ENCODE measurements at regions not wholly inside any gene's neighbourhood (a gene's known extent, or its start where the extent isn't known, plus 50 kb on each side); places are given as distances from the start of the nearest gene placed in this dataset.

DNA sequence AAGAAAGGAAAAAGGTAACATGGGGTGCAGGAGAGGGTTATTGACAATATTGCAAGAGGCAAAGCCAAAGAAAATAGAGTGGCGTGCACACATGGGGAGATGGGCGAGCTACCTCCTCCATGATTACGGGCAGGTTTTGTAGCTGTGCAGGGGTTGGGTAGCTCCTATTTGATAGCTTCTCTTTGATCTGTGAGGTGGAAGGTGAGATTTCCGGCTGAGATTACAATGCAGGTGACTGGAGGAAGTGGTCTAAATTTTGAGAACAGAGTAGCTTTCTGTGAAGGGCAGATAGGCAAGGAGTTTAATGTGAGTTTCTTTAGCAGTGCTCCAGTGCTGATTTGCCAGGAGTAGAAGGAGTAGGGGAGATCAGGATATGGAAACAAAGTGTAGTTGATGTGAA, 263.4 kb downstream of the PLA2G4A start:
- FAIRE-seq: no peak

DNA sequence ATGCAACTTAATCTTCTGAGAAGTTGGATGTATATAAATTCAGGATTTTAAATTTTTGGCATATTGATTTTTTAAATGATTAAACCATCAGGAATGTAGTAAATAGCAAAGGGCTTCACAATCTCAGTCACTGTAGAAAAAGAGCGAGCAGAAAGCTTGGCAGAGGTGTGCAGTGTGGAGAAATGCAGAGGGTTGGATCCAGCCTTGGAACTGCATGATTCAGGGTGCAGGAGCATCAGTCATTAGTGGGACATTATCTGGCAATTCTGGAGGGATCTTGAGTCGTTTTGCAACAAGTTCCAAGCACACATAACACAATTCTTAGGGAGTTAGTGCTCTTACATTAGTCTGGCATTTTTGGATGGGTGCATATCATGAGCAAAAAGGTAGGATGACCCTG, 267.9 kb downstream of the PLA2G4A start:
- no peak for FAIRE-seq

- FAIRE-seq: no peak
These were observed 281.6 kb downstream of the PLA2G4A start for GRCh38 chr1:187110351-187110750.

DNA sequence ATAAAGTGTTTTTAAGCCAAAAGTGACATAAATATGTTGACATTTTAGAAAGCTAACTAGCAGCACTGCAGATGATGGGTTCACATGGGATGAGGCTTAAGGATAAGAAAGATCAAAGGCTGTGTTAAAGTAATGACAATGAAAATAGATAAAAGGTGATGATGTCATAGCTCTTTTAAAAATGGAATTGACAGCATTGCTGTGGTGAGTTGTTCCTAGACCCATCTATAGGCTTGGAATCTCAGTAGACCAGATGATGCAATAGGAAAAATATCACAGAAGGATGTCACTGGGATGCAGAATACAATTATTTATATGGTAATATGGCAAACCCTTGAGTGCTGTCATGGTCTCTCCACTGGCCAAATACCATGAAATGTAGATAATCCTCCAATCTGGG, 286.0 kb downstream of the PLA2G4A start:
- FAIRE-seq: no peak

DNA sequence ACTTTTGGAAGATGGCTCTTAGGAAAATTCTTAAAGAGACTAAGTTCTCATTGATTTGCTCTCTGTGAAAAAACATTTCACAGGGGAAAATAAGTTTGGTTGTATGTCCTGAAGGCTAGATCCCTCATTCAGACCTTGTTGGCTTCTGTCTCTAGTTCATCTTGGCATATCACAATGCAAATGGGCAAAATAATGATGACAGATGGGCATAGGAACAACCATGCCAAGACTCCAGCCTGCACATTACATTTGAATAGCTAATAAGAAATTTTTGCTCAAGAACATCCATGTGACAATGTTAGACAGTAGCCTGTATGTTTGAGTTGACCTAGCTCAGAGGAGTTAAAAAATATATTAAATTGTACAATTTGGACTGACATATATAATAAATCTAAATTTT, 292.9 kb downstream of the PLA2G4A start:
- FAIRE-seq: no peak

DNA sequence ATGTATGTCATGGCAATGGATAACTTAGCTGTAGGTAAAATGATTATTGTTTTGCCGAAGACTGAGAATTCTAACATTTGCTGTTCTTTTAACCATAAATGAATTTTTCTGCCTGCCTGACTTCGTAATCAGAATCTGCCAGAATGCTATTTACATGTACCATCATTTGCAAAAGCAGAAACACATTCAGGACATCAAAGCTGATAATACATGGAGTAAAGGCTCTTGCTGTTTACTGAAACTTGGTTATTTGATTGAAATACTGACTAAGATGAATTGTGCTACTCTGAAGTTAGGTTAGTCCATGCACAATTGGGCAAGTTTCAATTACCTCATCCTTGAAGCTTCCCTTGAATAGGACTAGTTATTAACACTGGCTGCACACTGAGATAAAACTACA, 293.8 kb downstream of the PLA2G4A start:
- FAIRE-seq: no peak

DNA sequence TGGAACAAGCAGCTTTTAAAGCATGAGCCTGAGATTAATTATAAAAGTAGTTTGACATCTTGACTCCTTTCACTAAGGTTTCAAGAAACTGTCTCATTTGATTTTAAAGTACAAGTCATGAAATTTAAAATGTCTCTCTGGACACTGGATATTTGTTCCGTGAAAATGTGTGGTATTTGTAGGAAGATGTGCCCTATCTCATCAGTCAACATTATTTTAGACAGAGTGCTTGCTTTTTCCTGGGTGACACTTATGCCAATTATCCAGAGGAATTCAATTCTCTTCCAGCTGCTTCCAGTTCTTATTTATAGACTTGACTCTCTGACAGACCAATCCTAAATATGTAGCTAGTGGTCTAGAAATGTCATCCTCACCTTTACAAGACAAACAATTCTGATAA, 300.4 kb downstream of the PLA2G4A start:
- FAIRE-seq: no peak

DNA sequence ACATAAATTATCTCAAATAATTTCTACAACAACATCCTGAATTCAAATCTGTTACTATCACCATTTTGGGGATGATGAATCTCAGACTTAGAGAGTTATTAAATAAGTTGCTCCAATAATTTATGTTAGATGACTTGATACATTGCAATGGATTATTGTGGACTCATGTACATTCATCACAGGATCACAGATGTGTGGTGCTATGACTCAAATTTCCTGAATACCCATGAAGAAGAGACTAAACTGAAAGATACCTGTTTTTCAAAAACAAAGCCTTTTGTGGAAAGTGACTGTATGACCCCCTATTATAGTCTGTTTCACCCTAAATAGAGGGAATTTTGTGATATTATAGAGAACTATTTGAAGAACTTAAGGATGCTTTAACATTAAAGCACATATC, 315.0 kb downstream of the PLA2G4A start:
- FAIRE-seq: no peak

DNA sequence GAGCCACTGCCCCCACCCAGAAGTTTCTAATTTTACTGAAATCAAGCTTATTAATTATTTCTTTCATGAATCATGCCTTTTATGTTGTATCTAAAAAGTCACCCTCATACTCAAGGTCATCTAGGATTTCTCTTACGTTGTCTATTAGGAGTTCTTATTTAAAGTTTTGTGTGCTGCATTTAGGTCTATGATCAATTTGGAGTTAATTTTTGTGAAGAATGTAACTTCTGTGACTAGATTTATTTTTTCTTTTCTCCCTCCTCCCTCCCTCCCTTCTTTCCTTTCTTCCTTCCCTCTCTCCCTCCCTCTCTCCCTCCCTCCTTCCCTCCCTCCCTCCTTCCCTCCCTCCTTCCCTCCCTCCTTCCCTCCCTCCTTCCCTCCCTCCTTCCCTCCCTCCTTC, 317.6 kb downstream of the PLA2G4A start:
- no peak for FAIRE-seq

GRCh38 chr1:187151555-187151954, 322.8 kb downstream of the PLA2G4A start:
- FAIRE-seq: no peak

DNA sequence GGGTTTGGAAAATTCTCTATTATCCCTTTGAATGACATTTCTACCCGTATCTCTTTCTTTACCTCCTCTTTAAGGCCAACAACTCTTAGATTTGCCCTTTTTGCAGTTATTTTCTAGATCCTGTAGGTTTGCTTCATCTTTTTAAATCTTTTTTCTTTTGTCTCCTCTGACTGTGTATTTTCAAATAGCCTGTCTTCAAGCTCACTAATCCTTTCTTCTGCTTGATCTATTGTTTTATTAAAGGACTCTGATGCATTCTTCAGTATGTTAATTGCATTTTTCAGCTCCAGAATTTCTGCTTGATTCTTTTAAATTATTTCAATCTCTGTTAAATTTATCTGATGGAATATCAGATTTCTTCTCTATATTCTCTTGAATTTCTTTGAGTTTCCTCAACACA, 324.3 kb downstream of the PLA2G4A start:
- no peak for FAIRE-seq

DNA sequence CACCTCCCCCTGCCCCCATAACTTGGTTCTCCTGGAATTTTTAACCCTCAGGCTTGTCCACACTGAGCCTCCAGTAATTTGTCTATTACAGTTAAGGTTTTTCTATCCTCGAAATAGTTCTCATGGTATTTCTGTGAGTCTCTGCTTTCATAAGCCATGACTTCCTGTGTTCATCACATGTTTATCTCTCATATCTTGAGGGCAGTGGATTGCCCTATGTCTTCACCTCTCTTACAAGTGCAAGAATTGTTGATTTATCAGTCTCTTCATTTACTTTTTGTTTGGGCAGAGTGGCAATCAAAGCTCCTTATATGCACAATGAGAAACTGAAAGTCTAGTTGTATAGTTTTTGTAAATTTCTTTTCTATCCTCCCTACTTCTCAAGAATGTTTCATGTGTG, 328.4 kb downstream of the PLA2G4A start:
- FAIRE-seq: no peak

DNA sequence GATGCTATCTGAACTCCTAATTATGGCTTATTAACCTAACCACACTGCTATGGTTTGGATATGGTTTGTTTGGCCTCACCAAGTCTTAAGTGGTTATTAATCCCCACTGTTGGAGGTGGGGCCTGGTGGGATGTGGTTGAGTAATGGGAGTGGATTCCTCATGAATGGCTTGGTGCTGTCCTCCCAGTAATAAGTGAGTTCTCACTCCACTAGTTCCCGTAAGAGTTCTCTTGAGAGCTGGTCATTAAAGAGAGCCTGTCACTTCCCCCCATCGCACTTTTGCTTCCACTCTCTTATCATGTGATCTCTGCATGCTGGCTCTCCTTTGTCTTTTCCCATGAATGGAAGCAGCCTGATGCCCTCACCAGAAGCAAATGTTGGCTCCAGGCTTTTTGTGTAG, 328.8 kb downstream of the PLA2G4A start:
- no peak for FAIRE-seq

GRCh38 chr1:187167555-187167954, 338.8 kb downstream of the PLA2G4A start:
- no peak for FAIRE-seq

DNA sequence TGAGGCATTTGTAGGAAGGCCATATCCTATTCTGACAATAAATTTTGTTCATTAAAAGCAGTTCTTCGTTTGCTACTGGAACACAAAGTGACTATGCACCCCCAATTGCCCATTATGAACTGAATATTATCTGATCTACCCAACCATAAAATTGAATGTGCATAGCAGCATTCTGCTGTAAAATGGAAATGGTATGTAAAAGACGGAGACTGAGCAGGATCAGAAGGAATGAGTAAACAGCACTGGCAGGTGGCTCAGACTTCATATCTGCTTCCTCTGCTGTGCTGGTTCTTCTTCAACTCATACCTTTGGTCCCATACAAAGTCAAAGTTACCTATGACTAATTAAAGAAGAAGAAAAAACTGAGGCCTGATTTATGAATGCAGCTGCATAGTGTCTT, 339.5 kb downstream of the PLA2G4A start:
- FAIRE-seq: no peak

GRCh38 chr1:187185389-187185788, 356.6 kb downstream of the PLA2G4A start:
- no peak for FAIRE-seq

DNA sequence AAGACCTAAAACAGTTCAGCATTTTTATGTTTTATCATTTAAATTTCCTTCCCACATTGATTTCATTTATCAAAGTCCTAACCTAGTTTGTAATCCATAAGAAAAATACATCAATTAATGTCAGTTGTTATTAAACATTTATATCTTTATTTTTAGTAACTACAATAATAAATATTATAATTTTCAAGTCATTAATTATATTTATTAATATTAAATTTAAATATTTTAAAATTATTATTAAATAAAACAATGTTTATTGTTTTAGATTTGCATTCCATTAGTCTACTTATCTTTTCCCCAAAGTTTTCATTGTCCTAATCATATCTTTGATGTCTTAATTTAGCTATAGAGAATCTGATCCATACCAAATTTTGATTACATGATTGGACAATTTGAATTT, 368.9 kb downstream of the PLA2G4A start:
- peak; percentile 90 for FAIRE-seq

DNA sequence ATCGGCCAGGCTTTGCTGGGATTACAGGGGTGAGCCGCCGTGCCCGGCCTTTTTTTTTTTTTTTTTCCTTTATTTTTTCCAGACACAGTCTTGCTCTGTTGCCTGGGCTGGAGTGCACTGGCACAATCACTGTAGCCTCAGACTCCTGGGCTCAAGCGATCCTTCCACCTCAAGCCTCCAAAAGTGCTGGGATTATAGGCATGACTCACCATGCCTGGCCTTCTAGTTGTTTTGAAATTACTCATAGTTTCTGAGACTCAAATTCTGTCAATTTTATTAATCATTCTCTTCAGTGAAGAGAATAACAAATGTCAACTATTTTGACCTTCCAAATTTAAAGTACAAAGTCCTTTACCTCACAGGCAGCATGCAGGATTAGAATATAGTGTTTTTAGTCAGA, 374.5 kb downstream of the PLA2G4A start:
- FAIRE-seq: no peak

DNA sequence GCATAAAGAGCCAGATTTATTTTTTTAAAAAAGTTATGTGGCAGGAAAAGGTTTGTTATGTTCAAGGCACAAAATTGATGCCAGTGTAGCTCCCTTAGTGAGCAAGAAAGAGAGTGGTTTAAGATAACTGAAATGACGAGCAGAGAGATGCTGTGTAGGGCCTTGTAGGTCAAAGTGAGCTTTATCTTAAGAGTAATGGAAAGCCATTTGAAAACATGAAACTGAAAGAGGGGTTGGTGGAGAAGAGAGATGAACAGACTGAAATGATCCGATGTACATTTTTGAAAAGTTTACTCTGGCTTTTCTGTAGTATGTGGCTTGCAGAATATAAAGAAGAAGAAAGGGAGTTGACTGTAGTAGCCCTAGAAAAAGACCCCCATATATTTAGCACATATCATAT, 383.6 kb downstream of the PLA2G4A start:
- FAIRE-seq: no peak

- no peak for FAIRE-seq
These were observed 397.6 kb downstream of the PLA2G4A start for GRCh38 chr1:187226396-187226795.

GRCh38 chr1:187228790-187229189, 400.0 kb downstream of the PLA2G4A start:
- FAIRE-seq: no peak

GRCh38 chr1:187229496-187229895, 400.7 kb downstream of the PLA2G4A start:
- no peak for FAIRE-seq

- no peak for FAIRE-seq
These were observed 406.0 kb downstream of the PLA2G4A start for GRCh38 chr1:187234706-187235105.

GRCh38 chr1:187236199-187236598, 407.4 kb downstream of the PLA2G4A start:
- FAIRE-seq: no peak

GRCh38 chr1:187236676-187237075, 407.9 kb downstream of the PLA2G4A start:
- no peak for FAIRE-seq

DNA sequence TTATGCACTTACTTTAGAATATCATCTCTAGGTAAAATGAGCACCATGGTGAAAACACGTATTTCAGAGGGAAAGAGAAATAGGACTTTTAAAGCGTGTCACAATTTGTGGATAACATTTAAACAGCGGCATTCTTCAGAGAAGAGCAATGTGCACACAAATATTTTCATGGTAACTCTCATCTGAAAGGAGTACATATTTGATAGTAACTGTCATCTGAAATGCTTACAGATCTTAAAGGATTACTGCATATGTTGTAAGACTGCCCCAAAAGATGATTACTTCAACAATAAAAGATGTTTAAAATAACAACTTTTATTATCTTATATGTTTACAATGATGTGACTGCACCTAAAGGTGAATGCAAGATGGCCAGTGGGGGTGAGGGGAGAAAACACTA, 408.8 kb downstream of the PLA2G4A start:
- no peak for FAIRE-seq
